AG04450 (cell line): ENCODE measurements at regions not wholly inside any gene's neighbourhood (a gene's known extent, or its start where the extent isn't known, plus 50 kb on each side); places are given as distances from the start of the nearest gene placed in this dataset.
"Not testable (repeated sequence)": the region's sequence is repeated elsewhere in the genome, so short reads cannot be mapped to it uniquely, and the experiment has no call there.

ENCODE experiments used
- CTCF ChIA-PET: fragments of 300-600, 350-600 bp; formaldehyde crosslinking; extraction: SDS; loops from one replicate; lab custom pipeline; 2022; ENCODE audit warnings: antibody characterized with exemption, inconsistent platforms; lab: Charles Lee
- POLR2A ChIA-PET: fragments of 350-600 bp; formaldehyde crosslinking; extraction: SDS; loops from one replicate; lab custom pipeline; 2021; ENCODE audit warnings: antibody characterized with exemption, inconsistent platforms; lab: Yijun Ruan, JAX
- DNase-seq: peaks from one replicate; pipeline ENCODE4 v3.0.0-alpha.2; 2011; ENCODE audit warnings: low read depth, low spot score
- H3K27ac ChIP-seq: one replicate; pipeline ENCODE4 v1.5.1; 2012; ENCODE audit warnings: low read depth, low read length, control low read depth
- H3K27me3 ChIP-seq: one replicate; pipeline ENCODE4 v1.6.0; 2012; ENCODE audit warnings: low read length; ENCODE audit not compliant: control insufficient read depth, insufficient read depth
- H3K4me3 ChIP-seq: 2 replicates; pipeline ENCODE4 v1.5.1; 2011; ENCODE audit warnings: mild to moderate bottlenecking, low read depth, low read length, control low read depth
- H3K9me3 ChIP-seq: 2 replicates; pipeline ENCODE4 v1.5.1; 2012; ENCODE audit warnings: low read length; ENCODE audit not compliant: control insufficient read depth, insufficient read depth
- CTCF ChIP-seq: IDR thresholded peaks from 2 replicates; pipeline ENCODE4 v1.5.1; 2011; ENCODE audit warnings: low read depth, low read length, control low read depth, inconsistent platforms

- DNase-seq = no peak
- ChIA-PET POLR2A (no interaction called here), CTCF (no interaction called here)
- Histone ChIP-seq H3K4me3 (no peak overlapping the region), H3K9me3 (no peaks in the 10 kb centered on the region; the same call in 1 of the 2 replicates), H3K27ac (peak overlapping the region; percentile 96), H3K27me3 (no peaks in the 10 kb centered on the region)
- no peak for TF ChIP-seq CTCF
Measured at GRCh38 chr16:29198731-29199521, 207.6 kb downstream of the NPIPB11 start.

GRCh38 chr16:29198231-29198630 is 208.3 kb downstream of the NPIPB11 start:
- H3K27ac ChIP-seq = peak overlapping the region; percentile 2
- H3K9me3 ChIP-seq = no peaks in the 10 kb centered on the region; the same call in 1 of the 2 replicates
- no peak overlapping the region for H3K4me3 ChIP-seq
- TF ChIP-seq CTCF = no peak
- DNase-seq = no peak
- ChIA-PET CTCF (no interaction called here), POLR2A (no interaction called here)
- no peaks in the 10 kb centered on the region for H3K27me3 ChIP-seq

- H3K4me3 ChIP-seq, CTCF ChIA-PET, H3K9me3 ChIP-seq, H3K27ac ChIP-seq, DNase-seq, H3K27me3 ChIP-seq, POLR2A ChIA-PET: not testable (repeated sequence)
Measured at GRCh38 chr16:29197494-29198100, 208.9 kb downstream of the NPIPB11 start.

- CTCF ChIA-PET, H3K27ac ChIP-seq, H3K4me3 ChIP-seq, H3K27me3 ChIP-seq, POLR2A ChIA-PET, DNase-seq, H3K9me3 ChIP-seq: not testable (repeated sequence)
Measured at GRCh38 chr16:29196746-29197145, 209.8 kb downstream of the NPIPB11 start.

- CTCF ChIA-PET, H3K27me3 ChIP-seq, H3K9me3 ChIP-seq: not testable (repeated sequence)
- POLR2A ChIA-PET = interaction anchor here (0.7 kb wide), 1 partner anchor 235 kb away, joined by 3 read pairs; no protein-coding TSS in a partner anchor
- peak overlapping the region; percentile 97 for H3K27ac ChIP-seq
- peak; percentile 80 for DNase-seq
- H3K4me3 ChIP-seq = peak overlapping the region; percentile 34; the same call in 1 of the 2 replicates
Measured at GRCh38 chr16:29195116-29195872, 210.4 kb downstream of the LAT start.

GRCh38 chr16:29194185-29194844 is 209.5 kb downstream of the LAT start:
- H3K4me3 ChIP-seq, H3K9me3 ChIP-seq, H3K27me3 ChIP-seq, DNase-seq, CTCF ChIA-PET: not testable (repeated sequence)
- peak overlapping the region; percentile 97 for H3K27ac ChIP-seq
- POLR2A ChIA-PET = interaction anchor here (0.7 kb wide), 1 partner anchor 234 kb away, joined by 3 read pairs; no protein-coding TSS in a partner anchor

- H3K9me3 ChIP-seq, DNase-seq, CTCF ChIA-PET, H3K4me3 ChIP-seq, POLR2A ChIA-PET, H3K27me3 ChIP-seq, H3K27ac ChIP-seq: not testable (repeated sequence)
Measured at GRCh38 chr16:29193634-29194033, 208.8 kb downstream of the LAT start.

GRCh38 chr16:29193248-29193574 is 208.4 kb downstream of the LAT start:
- H3K27ac ChIP-seq, H3K27me3 ChIP-seq, CTCF ChIA-PET, H3K4me3 ChIP-seq, H3K9me3 ChIP-seq, DNase-seq, POLR2A ChIA-PET: not testable (repeated sequence)
